ENCODE measurements at regions not wholly inside any gene's neighbourhood (a gene's known extent, or its start where the extent isn't known, plus 50 kb on each side); places are given as distances from the start of the nearest gene placed in this dataset.
A peak's percentile ranks its signal among the peaks of the same experiment; 100 is the strongest.

DNA sequence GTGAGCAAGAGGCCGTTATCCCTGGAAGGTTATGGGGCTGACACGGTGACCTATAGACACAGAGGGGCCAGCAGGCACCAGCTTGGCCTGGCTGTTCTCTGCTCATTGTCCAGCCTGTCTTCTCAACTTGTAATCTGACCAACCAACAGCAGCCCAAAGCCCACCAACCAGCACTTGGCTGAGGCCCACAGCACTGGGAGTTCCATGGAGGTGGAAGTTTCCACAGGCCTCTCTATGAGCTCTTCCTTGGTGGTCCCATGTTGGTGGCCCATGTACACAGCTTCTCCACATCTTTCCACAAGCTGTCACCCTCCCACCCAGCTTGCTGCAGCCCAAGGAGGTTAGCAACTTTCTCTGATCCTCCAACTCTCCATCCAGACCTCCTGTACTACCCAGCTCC is 56.2 kb upstream of the KLHL31 start:
- no peak for TF ChIP-seq CTCF (IDR thresholded peaks at IDR 0.05; ENCODE audit: control extremely low read depth, extremely low read depth, low read depth, missing control alignments)
- DNase-seq (ENCODE audit: extremely low spot score) = no peak
- CTCF ChIA-PET = interaction anchor here (0.9 to 7.8 kb wide), 5 partner anchors 9 to 237 kb away, joined by 3 to 62 read pairs (median 4); no protein-coding TSS in a partner anchor
- POLR2A ChIA-PET = no interaction called here

GRCh38 chr6:53718597-53719460 is 53.3 kb upstream of the KLHL31 start:
- POLR2A ChIA-PET = no interaction called here
- peak; percentile 77 for DNase-seq (ENCODE audit: extremely low spot score)
- CTCF ChIA-PET = interaction anchor here (0.7 to 4.0 kb wide), 43 partner anchors 7 to 542 kb away, joined by 3 to 98 read pairs (median 4); partner anchors contain the start of gene LRRC1

DNA sequence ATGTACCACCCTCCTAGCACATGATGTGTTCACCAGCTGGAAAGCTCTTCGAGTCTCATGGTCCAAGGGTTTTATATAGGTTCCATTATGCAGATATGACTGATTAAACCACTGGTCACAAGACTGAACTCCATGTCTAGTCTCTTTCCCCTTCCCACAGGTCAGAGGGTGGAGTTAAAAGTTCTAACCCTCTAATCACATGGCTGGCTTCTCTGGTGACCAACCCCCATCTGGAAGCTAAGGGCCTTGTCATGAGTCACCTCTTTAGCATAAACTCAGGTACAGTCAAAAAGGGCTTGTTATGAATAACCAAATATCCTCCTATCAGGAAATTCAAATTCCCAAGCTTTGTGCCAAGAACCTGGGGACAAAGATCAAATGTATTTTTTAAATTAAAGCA is 52.0 kb upstream of the KLHL31 start:
- no peak for DNase-seq (ENCODE audit: extremely low spot score)
- ChIA-PET POLR2A (no interaction called here), CTCF (interaction anchor here (1.4 to 4.0 kb wide), 6 partner anchors 12 to 239 kb away, joined by 3 to 98 read pairs (median 24); partner anchors contain the start of gene GCLC)
- TF ChIP-seq CTCF (IDR thresholded peaks at IDR 0.05; ENCODE audit: control extremely low read depth, extremely low read depth, low read depth, missing control alignments) = no peak

More at GRCh38 chr6:53718597-53719460, 53.3 kb upstream of the KLHL31 start:
- peak; percentile 86 for TF ChIP-seq CTCF (IDR thresholded peaks at IDR 0.05; ENCODE audit: control extremely low read depth, extremely low read depth, low read depth, missing control alignments)

DNA sequence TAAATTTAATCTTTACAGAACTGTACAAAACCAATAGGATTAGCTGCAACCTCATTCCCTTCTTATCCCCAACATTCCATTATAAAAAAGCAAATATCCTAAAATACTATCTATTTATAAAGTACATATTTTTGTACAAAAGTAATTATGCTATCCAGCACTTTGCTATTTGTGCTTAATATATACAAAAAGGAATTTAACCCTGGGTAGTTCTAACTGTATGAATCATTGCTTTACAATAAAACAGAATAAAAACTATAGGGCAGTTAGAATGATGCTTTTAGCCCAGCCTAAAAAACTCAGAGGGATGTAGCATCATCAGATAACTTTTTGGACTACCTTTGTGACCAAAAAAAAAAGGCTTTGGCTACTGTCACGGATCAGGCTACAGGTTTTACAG is 49.9 kb upstream of the KLHL31 start:
- no peak for DNase-seq (ENCODE audit: extremely low spot score)
- POLR2A ChIA-PET = no interaction called here
- TF ChIP-seq CTCF (IDR thresholded peaks at IDR 0.05; ENCODE audit: control extremely low read depth, extremely low read depth, low read depth, missing control alignments) = no peak
- CTCF ChIA-PET = interaction anchor here (1.5 to 8.8 kb wide), 3 partner anchors 11 to 219 kb away, joined by 3 to 100 read pairs (median 3); no protein-coding TSS in a partner anchor

All from GM10248 (cell line).